ENCODE measurements at regions not wholly inside any gene's neighbourhood (a gene's known extent, or its start where the extent isn't known, plus 50 kb on each side); places are given as distances from the start of the nearest gene placed in this dataset.

- ChIA-PET POLR2A (no interaction called here), CTCF (no interaction called here)
- H3K4me3 Mint-ChIP-seq, result no peak overlapping the region
- peaks cover 0 to 3% (median 0%) of the 10 kb centered on the region in 5 donors for H3K9me3 Mint-ChIP-seq
- Histone ChIP-seq H3K4me3 (ENCODE audit: low read length) (no peak overlapping the region), H3K27ac (ENCODE audit: low read depth, low read length) (no peak overlapping the region), H3K27me3 (ENCODE audit: insufficient read depth, low read length, poor library complexity, severe bottlenecking) (no peaks in the 10 kb centered on the region), H3K9me3 (ENCODE audit: low read length) (no peaks in the 10 kb centered on the region), H3K36me3 (ENCODE audit: insufficient read depth, low read length) (no peaks in the 10 kb centered on the region), H3K4me1 (ENCODE audit: insufficient read depth, low read length) (no peaks in the 10 kb centered on the region)
- no peak for DNase-seq
- H3K27ac Mint-ChIP-seq, result no peak overlapping the region
- H3K27me3 Mint-ChIP-seq, result peaks cover 0 to 7% of the 10 kb centered on the region in 2 donors
- H3K36me3 Mint-ChIP-seq, result no peaks in the 10 kb centered on the region
- H3K4me1 Mint-ChIP-seq, result peaks cover 0 to 3% (median 0%) of the 10 kb centered on the region in 3 donors
These were observed 492.1 kb upstream of the SLC39A10 start for GRCh38 chr2:195164930-195165329.

GRCh38 chr2:195162918-195163317 is 494.1 kb upstream of the SLC39A10 start:
- H3K4me3 Mint-ChIP-seq, result no peak overlapping the region
- Histone ChIP-seq H3K27me3 (ENCODE audit: insufficient read depth, low read length, poor library complexity, severe bottlenecking) (no peaks in the 10 kb centered on the region), H3K4me3 (ENCODE audit: low read length) (no peak overlapping the region), H3K4me1 (ENCODE audit: insufficient read depth, low read length) (no peaks in the 10 kb centered on the region), H3K27ac (ENCODE audit: low read depth, low read length) (no peak overlapping the region), H3K9me3 (ENCODE audit: low read length) (no peaks in the 10 kb centered on the region), H3K36me3 (ENCODE audit: insufficient read depth, low read length) (no peaks in the 10 kb centered on the region)
- H3K27me3 Mint-ChIP-seq, result peaks cover 0 to 7% of the 10 kb centered on the region in 2 donors
- no peaks in the 10 kb centered on the region for H3K36me3 Mint-ChIP-seq
- POLR2A ChIA-PET, result no interaction called here
- CTCF ChIA-PET, result no interaction called here
- no peak overlapping the region for H3K27ac Mint-ChIP-seq
- DNase-seq, result no peak
- no peaks in the 10 kb centered on the region for H3K4me1 Mint-ChIP-seq
- H3K9me3 Mint-ChIP-seq, result peaks cover 0 to 3% (median 0%) of the 10 kb centered on the region in 5 donors

- Histone ChIP-seq H3K4me3 (ENCODE audit: low read length) (no peak overlapping the region), H3K27ac (ENCODE audit: low read depth, low read length) (no peak overlapping the region), H3K27me3 (ENCODE audit: insufficient read depth, low read length, poor library complexity, severe bottlenecking) (no peaks in the 10 kb centered on the region), H3K9me3 (ENCODE audit: low read length) (no peaks in the 10 kb centered on the region), H3K4me1 (ENCODE audit: insufficient read depth, low read length) (no peaks in the 10 kb centered on the region), H3K36me3 (ENCODE audit: insufficient read depth, low read length) (no peaks in the 10 kb centered on the region)
- Mint-ChIP-seq H3K27me3 (peaks cover 0 to 7% of the 10 kb centered on the region in 2 donors), H3K4me3 (no peak overlapping the region), H3K27ac (no peak overlapping the region), H3K36me3 (no peaks in the 10 kb centered on the region), H3K9me3 (no peaks in the 10 kb centered on the region), H3K4me1 (no peaks in the 10 kb centered on the region)
- ChIA-PET POLR2A (no interaction called here), CTCF (no interaction called here)
- DNase-seq, result no peak
These were observed 494.8 kb upstream of the SLC39A10 start for GRCh38 chr2:195162194-195162593.

DNA sequence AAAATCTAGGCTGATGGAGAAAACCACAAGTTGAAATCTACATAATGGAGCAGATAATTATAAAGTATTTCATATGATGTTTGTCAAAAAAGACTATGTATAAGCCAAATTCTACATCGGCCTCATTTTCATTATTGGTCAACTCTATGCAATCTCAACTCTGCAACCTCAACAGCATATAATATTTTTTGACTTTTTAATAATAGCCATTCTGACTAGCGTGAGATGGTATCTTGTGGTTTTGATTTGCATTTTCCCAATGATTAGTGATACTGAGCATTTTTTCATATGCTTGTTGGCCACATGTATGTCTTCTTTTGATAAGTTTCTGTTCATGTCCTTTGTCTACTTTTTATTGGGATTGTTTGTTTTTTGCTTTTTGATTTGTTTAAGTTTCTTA is 496.1 kb upstream of the SLC39A10 start:
- ChIA-PET CTCF (no interaction called here), POLR2A (no interaction called here)
- Histone ChIP-seq H3K9me3 (ENCODE audit: low read length) (no peaks in the 10 kb centered on the region), H3K36me3 (ENCODE audit: insufficient read depth, low read length) (no peaks in the 10 kb centered on the region), H3K27me3 (ENCODE audit: insufficient read depth, low read length, poor library complexity, severe bottlenecking) (no peaks in the 10 kb centered on the region), H3K27ac (ENCODE audit: low read depth, low read length) (no peak overlapping the region), H3K4me1 (ENCODE audit: insufficient read depth, low read length) (no peaks in the 10 kb centered on the region), H3K4me3 (ENCODE audit: low read length) (no peak overlapping the region)
- no peak for DNase-seq
- Mint-ChIP-seq H3K9me3 (no peaks in the 10 kb centered on the region), H3K4me1 (no peaks in the 10 kb centered on the region), H3K36me3 (no peaks in the 10 kb centered on the region), H3K27ac (no peak overlapping the region), H3K4me3 (no peak overlapping the region), H3K27me3 (peaks cover 0 to 7% of the 10 kb centered on the region in 2 donors)

DNA sequence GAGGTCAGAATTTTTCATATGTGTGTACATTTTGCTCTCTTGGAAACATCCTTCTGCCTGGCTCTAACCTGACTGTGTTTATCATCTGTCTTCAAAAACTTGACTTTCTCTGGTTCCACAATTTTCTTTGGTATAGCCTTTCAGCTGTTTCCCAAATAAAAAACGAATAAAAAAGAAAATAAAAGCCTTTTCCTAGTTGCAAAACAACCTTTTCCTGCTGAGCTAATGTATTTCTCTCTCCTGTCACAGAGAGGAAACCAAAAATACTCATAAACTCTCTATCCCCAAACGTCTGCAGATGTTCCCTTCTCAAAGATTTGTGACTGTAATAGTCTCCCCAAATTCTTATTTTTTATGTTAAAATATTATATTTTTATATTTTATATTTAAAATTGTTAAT is 505.3 kb upstream of the SLC39A10 start:
- Histone ChIP-seq H3K27me3 (ENCODE audit: insufficient read depth, low read length, poor library complexity, severe bottlenecking) (no peaks in the 10 kb centered on the region), H3K27ac (ENCODE audit: low read depth, low read length) (no peak overlapping the region), H3K4me1 (ENCODE audit: insufficient read depth, low read length) (no peaks in the 10 kb centered on the region), H3K36me3 (ENCODE audit: insufficient read depth, low read length) (no peaks in the 10 kb centered on the region), H3K4me3 (ENCODE audit: low read length) (no peak overlapping the region), H3K9me3 (ENCODE audit: low read length) (no peaks in the 10 kb centered on the region)
- peaks cover 0 to 6% of the 10 kb centered on the region in 2 donors for H3K27me3 Mint-ChIP-seq
- DNase-seq, result no peak
- ChIA-PET CTCF (no interaction called here), POLR2A (no interaction called here)
- no peaks in the 10 kb centered on the region for H3K36me3 Mint-ChIP-seq
- H3K27ac Mint-ChIP-seq, result no peak overlapping the region
- no peaks in the 10 kb centered on the region for H3K9me3 Mint-ChIP-seq
- H3K4me3 Mint-ChIP-seq, result no peak overlapping the region
- no peaks in the 10 kb centered on the region for H3K4me1 Mint-ChIP-seq

DNA sequence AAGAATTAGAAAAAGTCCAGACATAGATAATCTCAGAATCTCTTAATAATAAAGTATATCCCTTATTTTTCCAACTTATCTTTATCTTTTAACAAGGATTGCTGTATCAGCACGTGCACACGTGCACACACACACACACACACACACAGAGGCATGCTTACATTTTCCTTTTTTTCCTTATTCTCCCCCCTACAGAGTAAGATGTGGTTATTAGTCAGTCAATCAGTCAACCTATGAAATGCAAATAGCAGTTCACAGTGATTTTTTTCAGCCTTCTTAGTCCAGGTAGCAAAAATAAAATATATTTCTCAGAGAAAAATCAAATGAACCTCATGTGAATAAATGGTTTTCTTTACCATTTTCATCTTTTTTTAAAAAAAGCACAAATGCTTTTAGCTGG is 506.2 kb upstream of the SLC39A10 start:
- no peaks in the 10 kb centered on the region for H3K9me3 ChIP-seq (ENCODE audit: low read length)
- no peak for DNase-seq
- H3K36me3 ChIP-seq (ENCODE audit: insufficient read depth, low read length), result no peaks in the 10 kb centered on the region
- no peaks in the 10 kb centered on the region for H3K4me1 ChIP-seq (ENCODE audit: insufficient read depth, low read length)
- H3K27ac ChIP-seq (ENCODE audit: low read depth, low read length), result no peak overlapping the region
- Mint-ChIP-seq H3K4me1 (no peaks in the 10 kb centered on the region), H3K4me3 (no peak overlapping the region), H3K27me3 (peaks cover 0 to 6% of the 10 kb centered on the region in 2 donors), H3K27ac (no peak overlapping the region), H3K9me3 (no peaks in the 10 kb centered on the region), H3K36me3 (no peaks in the 10 kb centered on the region)
- H3K27me3 ChIP-seq (ENCODE audit: insufficient read depth, low read length, poor library complexity, severe bottlenecking), result no peaks in the 10 kb centered on the region
- no peak overlapping the region for H3K4me3 ChIP-seq (ENCODE audit: low read length)
- ChIA-PET CTCF (no interaction called here), POLR2A (no interaction called here)

- Mint-ChIP-seq H3K27ac (no peak overlapping the region), H3K27me3 (peaks cover 0 to 6% of the 10 kb centered on the region in 2 donors), H3K4me1 (no peaks in the 10 kb centered on the region), H3K4me3 (no peak overlapping the region), H3K9me3 (peaks cover 0 to 5% (median 0%) of the 10 kb centered on the region in 5 donors), H3K36me3 (no peaks in the 10 kb centered on the region)
- POLR2A ChIA-PET, result no interaction called here
- Histone ChIP-seq H3K4me3 (ENCODE audit: low read length) (no peak overlapping the region), H3K9me3 (ENCODE audit: low read length) (no peaks in the 10 kb centered on the region), H3K36me3 (ENCODE audit: insufficient read depth, low read length) (no peaks in the 10 kb centered on the region), H3K27ac (ENCODE audit: low read depth, low read length) (no peak overlapping the region), H3K4me1 (ENCODE audit: insufficient read depth, low read length) (no peaks in the 10 kb centered on the region), H3K27me3 (ENCODE audit: insufficient read depth, low read length, poor library complexity, severe bottlenecking) (no peaks in the 10 kb centered on the region)
- DNase-seq, result no peak
- CTCF ChIA-PET, result no interaction called here
These were observed 509.0 kb upstream of the SLC39A10 start for GRCh38 chr2:195148004-195148403.

- Histone ChIP-seq H3K4me1 (ENCODE audit: insufficient read depth, low read length) (no peaks in the 10 kb centered on the region), H3K4me3 (ENCODE audit: low read length) (no peak overlapping the region), H3K9me3 (ENCODE audit: low read length) (no peaks in the 10 kb centered on the region), H3K27ac (ENCODE audit: low read depth, low read length) (no peak overlapping the region), H3K27me3 (ENCODE audit: insufficient read depth, low read length, poor library complexity, severe bottlenecking) (no peaks in the 10 kb centered on the region), H3K36me3 (ENCODE audit: insufficient read depth, low read length) (no peaks in the 10 kb centered on the region)
- POLR2A ChIA-PET, result no interaction called here
- Mint-ChIP-seq H3K27me3 (peaks cover 0 to 6% of the 10 kb centered on the region in 2 donors), H3K4me1 (no peaks in the 10 kb centered on the region), H3K9me3 (peaks cover 0 to 5% (median 0%) of the 10 kb centered on the region in 5 donors), H3K36me3 (no peaks in the 10 kb centered on the region), H3K4me3 (no peak overlapping the region), H3K27ac (no peak overlapping the region)
- CTCF ChIA-PET, result no interaction called here
- DNase-seq, result no peak
These were observed 510.1 kb upstream of the SLC39A10 start for GRCh38 chr2:195146761-195147541.
